ENCODE measurements at regions not wholly inside any gene's neighbourhood (a gene's known extent, or its start where the extent isn't known, plus 50 kb on each side); places are given as distances from the start of the nearest gene placed in this dataset.

DNA sequence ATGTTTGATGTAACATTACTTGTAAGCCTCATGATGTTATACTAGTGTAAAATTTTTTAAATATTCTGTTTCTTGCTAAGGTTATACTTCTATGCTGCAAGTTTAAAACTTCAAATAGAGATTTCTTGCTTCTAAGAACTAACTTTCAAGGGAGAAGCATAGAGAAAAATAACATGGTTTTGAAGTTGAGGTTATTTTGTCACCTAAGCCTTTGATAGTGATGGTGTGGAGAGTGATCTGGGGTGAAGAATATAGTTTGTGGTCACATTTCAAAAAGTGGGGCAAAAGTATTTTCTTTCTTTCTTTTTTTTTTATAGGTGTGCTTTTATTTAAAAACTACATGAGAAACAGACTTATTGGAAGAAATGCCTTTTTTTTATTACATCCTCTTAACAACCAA lies 162.4 kb downstream of the GATA3 start:
- FAIRE-seq (no peak), DNase-seq (ENCODE audit: low read depth, low spot score) (no peak)
- dilution Hi-C loops (cut with MboI; ENCODE audit: extremely low pct_ligation_motif_present, low sequenced_read_pairs) = no loop called here
- no peaks in the 10 kb centered on the region for H4K20me1 ChIP-seq (replicated peaks; ENCODE audit: control insufficient read depth, extremely low read depth, insufficient read depth, low read length)
- no peaks in the 10 kb centered on the region for H3K9me3 ChIP-seq (replicated peaks; ENCODE audit: control insufficient read depth, insufficient read depth, low read length)
- no peak overlapping the region for H3K4me2 ChIP-seq (ENCODE audit: insufficient read depth, low read length)
- H2AFZ ChIP-seq (ENCODE audit: low read depth, low read length) = no peak overlapping the region
- TF ChIP-seq POLR2AphosphoS5 (IDR thresholded peaks at IDR 0.05; ENCODE audit: insufficient read depth, low read depth, low read length) = no peak
- TF ChIP-seq FOS (IDR thresholded peaks at IDR 0.05; ENCODE audit: borderline replicate concordance, insufficient read depth, low read length) = no peak
- TF ChIP-seq GATA2 (IDR thresholded peaks at IDR 0.05; ENCODE audit: insufficient read depth, insufficient read length, low read depth, low read length) = no peak
- no peak for TF ChIP-seq POLR2A (IDR thresholded peaks at IDR 0.05; ENCODE audit: low read depth, low read length)
- no peak for TF ChIP-seq JUN (IDR thresholded peaks at IDR 0.05; ENCODE audit: borderline replicate concordance, insufficient read depth, insufficient read length, low read depth)
- TF ChIP-seq, protein P1, sequence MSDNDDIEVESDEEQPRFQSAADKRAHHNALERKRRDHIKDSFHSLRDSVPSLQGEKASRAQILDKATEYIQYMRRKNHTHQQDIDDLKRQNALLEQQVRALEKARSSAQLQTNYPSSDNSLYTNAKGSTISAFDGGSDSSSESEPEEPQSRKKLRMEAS (IDR thresholded peaks at IDR 0.05; ENCODE audit: insufficient read depth, insufficient read length) = no peak
- TF ChIP-seq, protein P2, sequence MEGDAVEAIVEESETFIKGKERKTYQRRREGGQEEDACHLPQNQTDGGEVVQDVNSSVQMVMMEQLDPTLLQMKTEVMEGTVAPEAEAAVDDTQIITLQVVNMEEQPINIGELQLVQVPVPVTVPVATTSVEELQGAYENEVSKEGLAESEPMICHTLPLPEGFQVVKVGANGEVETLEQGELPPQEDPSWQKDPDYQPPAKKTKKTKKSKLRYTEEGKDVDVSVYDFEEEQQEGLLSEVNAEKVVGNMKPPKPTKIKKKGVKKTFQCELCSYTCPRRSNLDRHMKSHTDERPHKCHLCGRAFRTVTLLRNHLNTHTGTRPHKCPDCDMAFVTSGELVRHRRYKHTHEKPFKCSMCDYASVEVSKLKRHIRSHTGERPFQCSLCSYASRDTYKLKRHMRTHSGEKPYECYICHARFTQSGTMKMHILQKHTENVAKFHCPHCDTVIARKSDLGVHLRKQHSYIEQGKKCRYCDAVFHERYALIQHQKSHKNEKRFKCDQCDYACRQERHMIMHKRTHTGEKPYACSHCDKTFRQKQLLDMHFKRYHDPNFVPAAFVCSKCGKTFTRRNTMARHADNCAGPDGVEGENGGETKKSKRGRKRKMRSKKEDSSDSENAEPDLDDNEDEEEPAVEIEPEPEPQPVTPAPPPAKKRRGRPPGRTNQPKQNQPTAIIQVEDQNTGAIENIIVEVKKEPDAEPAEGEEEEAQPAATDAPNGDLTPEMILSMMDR (IDR thresholded peaks at IDR 0.05; ENCODE audit: extremely low read depth in 1 of 2, insufficient read depth in 1 of 2, low read depth in 1 of 2, low read length in 2 of 2) = no peak
- TF ChIP-seq EZH2 (IDR thresholded peaks at IDR 0.05; ENCODE audit: borderline replicate concordance, low read depth, low read length, severe bottlenecking) = no peak
- TF ChIP-seq MYC (IDR thresholded peaks at IDR 0.05; ENCODE audit: low read depth, low read length) = no peak
- BruUV-seq (replicated peaks) = no TSS peak
- no peak overlapping the region for H3K9ac ChIP-seq (replicated peaks; ENCODE audit: extremely low read depth, insufficient read depth, low read length)
- H3K36me3 ChIP-seq (ENCODE audit: control insufficient read depth in 2 of 2, extremely low read depth in 1 of 2, insufficient read depth in 2 of 2, low read length in 2 of 2) = no peaks in the 10 kb centered on the region
- H3K27ac ChIP-seq (ENCODE audit: insufficient read depth, low read depth, low read length) = no peak overlapping the region
- no peaks in the 10 kb centered on the region for H3K79me2 ChIP-seq (ENCODE audit: control insufficient read depth, insufficient read depth, low read length)
- POLR2A ChIA-PET = no interaction called here
- no peaks in the 10 kb centered on the region for H3K9me1 ChIP-seq (replicated peaks; ENCODE audit: control insufficient read depth, extremely low read depth, insufficient read depth, low read length)
- intact Hi-C loops (cut with micrococcal nuclease) = no loop called here
- H3K4me1 ChIP-seq (ENCODE audit: control insufficient read depth, extremely low read depth, insufficient read depth, low read length) = no peaks in the 10 kb centered on the region
- H3K27me3 ChIP-seq (ENCODE audit: control insufficient read depth in 2 of 2, insufficient read depth in 2 of 2, low read length in 2 of 2) = no peaks in the 10 kb centered on the region
- H3K4me3 ChIP-seq (replicated peaks in 1 of 3; ENCODE audit: insufficient read depth in 1 of 3, low read depth in 1 of 3, low read length in 3 of 3) = no peak overlapping the region
- CTCF ChIA-PET = no interaction called here

Data from endothelial cell of umbilical vein (primary cell).